Liver (tissue), 8 donors: ENCODE measurements at regions not wholly inside any gene's neighbourhood (a gene's known extent, or its start where the extent isn't known, plus 50 kb on each side); places are given as distances from the start of the nearest gene placed in this dataset.

Experiments used
- DNase-seq: peaks from one replicate; pipeline ENCODE4 v3.0.0-alpha.2; 2017; ENCODE audit warnings: low spot score
- H3K27ac ChIP-seq, 2 donors: one replicate each; pipeline ENCODE4 v1.7.0; 2013; ENCODE audit warnings: inconsistent platforms in 2 of 2, low read length in 2 of 2, control low read depth in 1 of 2, low read depth in 1 of 2, mild to moderate bottlenecking in 1 of 2
- H3K27me3 ChIP-seq, 4 donors: one replicate each; pipeline versions ENCODE4 v1.6.1 to v1.7.0; 2013; ENCODE audit warnings: low read length in 3 of 4, inconsistent platforms in 1 of 4, mild to moderate bottlenecking in 1 of 4, moderate library complexity in 1 of 4; ENCODE audit not compliant: control insufficient read depth in 4 of 4, insufficient read depth in 4 of 4
- H3K36me3 ChIP-seq, 4 donors: one replicate each; pipeline versions ENCODE4 v1.6.1 to v1.7.0; 2013; ENCODE audit warnings: low read length in 3 of 4, mild to moderate bottlenecking in 3 of 4, low read depth in 1 of 4, moderate library complexity in 1 of 4; ENCODE audit not compliant: control insufficient read depth in 4 of 4, insufficient read depth in 3 of 4
- H3K4me1 ChIP-seq, 4 donors: one replicate each; pipeline versions ENCODE4 v1.6.1 to v1.7.0; 2013; ENCODE audit warnings: low read length in 3 of 4, mild to moderate bottlenecking in 3 of 4, moderate library complexity in 1 of 4; ENCODE audit not compliant: control insufficient read depth in 4 of 4, insufficient read depth in 4 of 4
- H3K4me3 ChIP-seq, 3 donors: one replicate each; pipeline versions ENCODE4 v1.6.1 to v1.7.0; 2013; ENCODE audit warnings: low read length in 3 of 3, control low read depth in 1 of 3, low read depth in 1 of 3, mild to moderate bottlenecking in 1 of 3
- H3K9ac ChIP-seq, 2 donors: one replicate each; pipeline ENCODE4 v1.7.0; 2013; ENCODE audit warnings: low read length in 2 of 2, mild to moderate bottlenecking in 2 of 2, moderate library complexity in 2 of 2, control low read depth in 1 of 2, low read depth in 1 of 2
- H3K9me3 ChIP-seq, 4 donors: one replicate each; pipeline versions ENCODE4 v1.6.1 to v1.7.0; 2013; ENCODE audit warnings: low read length in 3 of 4; ENCODE audit not compliant: control insufficient read depth in 4 of 4
- CTCF ChIP-seq: fragments of 150-350 bp; IDR thresholded peaks from 2 replicates; pipeline ENCODE4 v1.5.1; 2017; ENCODE audit warnings: improper control_type of control experiment, low read depth, low read length; ENCODE audit not compliant: missing input control
- FOXA1 ChIP-seq: IDR thresholded peaks from 2 replicates; pipeline ENCODE4 v1.6.1; 2016; ENCODE audit warnings: antibody characterized with exemption
- FOXA2 ChIP-seq: IDR thresholded peaks from 2 replicates; pipeline ENCODE4 v1.6.1; 2016; ENCODE audit warnings: antibody characterized with exemption
- GABPA ChIP-seq, 2 donors: IDR thresholded peaks in 1 of 2; conservative IDR thresholded peaks in 1 of 2; 2 replicates each; pipeline ENCODE4 v1.6.1; 2016; ENCODE audit warnings: antibody characterized with exemption in 2 of 2, mild to moderate bottlenecking in 1 of 2, moderate library complexity in 1 of 2
- HNF4A ChIP-seq, 2 donors: conservative IDR thresholded peaks; 2 replicates each; pipeline ENCODE4 v1.6.1; 2016; ENCODE audit warnings: antibody characterized with exemption in 2 of 2, mild to moderate bottlenecking in 2 of 2
- HNF4G ChIP-seq: IDR thresholded peaks from 2 replicates; pipeline ENCODE4 v1.6.1; 2016; ENCODE audit warnings: antibody characterized with exemption
- JUND ChIP-seq, 2 donors: IDR thresholded peaks; 2 replicates each; pipeline ENCODE4 v1.6.1; 2016; ENCODE audit warnings: antibody characterized with exemption in 2 of 2
- NR2F2 ChIP-seq: IDR thresholded peaks from 2 replicates; pipeline ENCODE4 v1.6.1; 2016; ENCODE audit warnings: antibody characterized with exemption
- RAD21 ChIP-seq, 2 donors: IDR thresholded peaks; 2 replicates each; pipeline ENCODE4 v1.6.1; 2016; ENCODE audit warnings: antibody characterized with exemption in 2 of 2, mild to moderate bottlenecking in 2 of 2
- REST ChIP-seq: IDR thresholded peaks from 2 replicates; pipeline ENCODE4 v1.6.1; 2016; ENCODE audit warnings: antibody characterized with exemption, mild to moderate bottlenecking
- RXRA ChIP-seq, 2 donors: IDR thresholded peaks; 2 replicates each; pipeline ENCODE4 v1.6.1; 2017 to 2018; ENCODE audit warnings: antibody characterized with exemption in 2 of 2, mild to moderate bottlenecking in 1 of 2
- SP1 ChIP-seq: IDR thresholded peaks from 2 replicates; pipeline ENCODE4 v1.6.1; 2018; ENCODE audit warnings: antibody characterized with exemption, mild to moderate bottlenecking
- TAF1 ChIP-seq: conservative IDR thresholded peaks from 2 replicates; pipeline ENCODE4 v1.6.1; 2016; ENCODE audit warnings: antibody characterized with exemption, mild to moderate bottlenecking
- YY1 ChIP-seq: IDR thresholded peaks from 2 replicates; pipeline ENCODE4 v1.6.1; 2016; ENCODE audit warnings: antibody characterized with exemption, mild to moderate bottlenecking
- ZBTB33 ChIP-seq: IDR thresholded peaks from 2 replicates; pipeline ENCODE4 v1.6.1; 2016; ENCODE audit warnings: antibody characterized with exemption
- WGBS: extraction: QIAGEN DNeasy Blood & Tissue Kit; methylation state at CpG from one replicate; pipeline ENCODE4 v1.1.7; 2013; 5-methylcytosine and 5-hydroxymethylcytosine counted together
- TF ChIP-seq, protein P1 (sequence below): IDR thresholded peaks from 2 replicates; pipeline ENCODE4 v1.6.1; 2016; ENCODE audit warnings: antibody characterized with exemption
- TF ChIP-seq, protein P2 (sequence below): IDR thresholded peaks from 2 replicates; pipeline ENCODE4 v1.6.1; 2016; ENCODE audit warnings: antibody characterized with exemption
- donor health status: healthy.
- donor health status: healthy.
- donor health status: healthy.
- donor health status: healthy.
- donor health status: healthy.

- no peak for TF ChIP-seq RXRA (IDR thresholded peaks at IDR 0.05)
- TF ChIP-seq JUND (IDR thresholded peaks at IDR 0.05), result no peak
- TF ChIP-seq REST, result no peak
- TF ChIP-seq CTCF, result no peak
- no peak for TF ChIP-seq FOXA1
- no peak for TF ChIP-seq HNF4G
- no peak for TF ChIP-seq FOXA2
- TF ChIP-seq NR2F2, result no peak
- TF ChIP-seq, protein P1, sequence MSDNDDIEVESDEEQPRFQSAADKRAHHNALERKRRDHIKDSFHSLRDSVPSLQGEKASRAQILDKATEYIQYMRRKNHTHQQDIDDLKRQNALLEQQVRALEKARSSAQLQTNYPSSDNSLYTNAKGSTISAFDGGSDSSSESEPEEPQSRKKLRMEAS, result no peak
Measured at GRCh38 chr14:30417121-30417520, 141.8 kb upstream of the G2E3 start.

DNA sequence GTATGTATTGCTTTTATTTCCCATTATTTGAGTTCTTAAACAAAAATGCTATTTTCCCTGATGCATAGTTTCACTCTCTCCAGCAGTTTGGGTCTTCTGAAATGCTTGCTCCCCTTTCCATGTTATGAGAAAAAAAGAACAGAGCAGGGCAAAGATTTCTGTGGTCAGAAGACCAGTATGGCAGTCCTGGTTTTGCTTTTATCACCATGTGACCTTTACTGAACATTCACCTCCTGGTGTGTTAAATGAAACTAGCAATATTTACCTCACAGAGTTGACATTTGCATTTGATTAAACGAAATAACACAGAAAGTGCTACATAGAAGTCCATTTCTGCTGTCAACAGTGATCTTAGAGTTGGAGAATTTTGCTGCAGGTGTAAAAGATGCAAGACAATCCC is 141.0 kb upstream of the G2E3 start:
- no peaks in the 10 kb centered on the region for H3K9me3 ChIP-seq
- DNase-seq, result no peak
- no peak overlapping the region for H3K4me3 ChIP-seq
- no peaks in the 10 kb centered on the region for H3K4me1 ChIP-seq
- no peaks in the 10 kb centered on the region for H3K36me3 ChIP-seq
- no peaks in the 10 kb centered on the region for H3K27me3 ChIP-seq
- WGBS, result 68% methylated on average over 1 of the region's 1 CpG
- TF ChIP-seq, protein P2, sequence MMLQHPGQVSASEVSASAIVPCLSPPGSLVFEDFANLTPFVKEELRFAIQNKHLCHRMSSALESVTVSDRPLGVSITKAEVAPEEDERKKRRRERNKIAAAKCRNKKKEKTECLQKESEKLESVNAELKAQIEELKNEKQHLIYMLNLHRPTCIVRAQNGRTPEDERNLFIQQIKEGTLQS, result no peak
- TF ChIP-seq, protein P1, result no peak
- TF ChIP-seq GABPA (IDR thresholded peaks at IDR 0.05 in 1 of 2, conservative IDR thresholded peaks at IDR 0.05 in 1 of 2), result no peak
- TF ChIP-seq HNF4G, result no peak
- no peak for TF ChIP-seq JUND (IDR thresholded peaks at IDR 0.05)
- TF ChIP-seq CTCF, result no peak
- no peak for TF ChIP-seq SP1
- no peak for TF ChIP-seq ZBTB33
- no peak for TF ChIP-seq HNF4A (conservative IDR thresholded peaks at IDR 0.05)
- no peak for TF ChIP-seq FOXA2
- TF ChIP-seq RXRA (IDR thresholded peaks at IDR 0.05), result no peak
- no peak for TF ChIP-seq NR2F2
- TF ChIP-seq TAF1, result no peak
- no peak for TF ChIP-seq RAD21 (IDR thresholded peaks at IDR 0.05)
- no peak for TF ChIP-seq YY1
- H3K9ac ChIP-seq, result no peak overlapping the region
- H3K27ac ChIP-seq, result no peak overlapping the region

More at GRCh38 chr14:30417121-30417520, 141.8 kb upstream of the G2E3 start:
- no peaks in the 10 kb centered on the region for H3K36me3 ChIP-seq
- no peaks in the 10 kb centered on the region for H3K9me3 ChIP-seq
- no peaks in the 10 kb centered on the region for H3K4me1 ChIP-seq
- no peak for DNase-seq
- 98% methylated on average over 1 of the region's 1 CpG for WGBS
- H3K4me3 ChIP-seq, result no peak overlapping the region
- no peaks in the 10 kb centered on the region for H3K27me3 ChIP-seq
- no peak overlapping the region for H3K27ac ChIP-seq
- H3K9ac ChIP-seq, result no peak overlapping the region
